ENCODE measurements at regions not wholly inside any gene's neighbourhood (a gene's known extent, or its start where the extent isn't known, plus 50 kb on each side); places are given as distances from the start of the nearest gene placed in this dataset.
"Not testable (repeated sequence)": the region's sequence is repeated elsewhere in the genome, so short reads cannot be mapped to it uniquely, and the experiment has no call there.

DNA sequence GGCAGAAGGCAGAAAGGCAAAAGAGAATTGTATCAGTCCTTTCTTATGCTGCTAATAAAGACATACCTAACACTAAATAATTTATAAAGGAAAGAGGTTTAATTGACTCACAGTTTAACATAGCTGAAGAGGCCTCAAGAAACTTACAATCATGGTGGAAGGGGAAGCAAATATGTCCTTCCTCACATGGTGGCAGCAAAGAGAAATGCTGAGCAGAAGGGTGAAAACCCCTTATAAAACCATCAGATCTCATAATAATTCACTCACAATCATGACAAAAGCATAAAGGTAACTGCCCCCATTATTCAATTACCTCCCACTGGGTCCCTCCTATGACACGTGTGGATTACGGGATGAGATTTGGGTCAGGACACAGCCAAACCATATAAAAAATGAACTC lies 312.5 kb upstream of the PTGER4 start:
- ATAC-seq (ENCODE audit: poor library complexity) (no peak), DNase-seq (no peak)
- intact Hi-C loops (cut with DNase I), result no loop called here

DNA sequence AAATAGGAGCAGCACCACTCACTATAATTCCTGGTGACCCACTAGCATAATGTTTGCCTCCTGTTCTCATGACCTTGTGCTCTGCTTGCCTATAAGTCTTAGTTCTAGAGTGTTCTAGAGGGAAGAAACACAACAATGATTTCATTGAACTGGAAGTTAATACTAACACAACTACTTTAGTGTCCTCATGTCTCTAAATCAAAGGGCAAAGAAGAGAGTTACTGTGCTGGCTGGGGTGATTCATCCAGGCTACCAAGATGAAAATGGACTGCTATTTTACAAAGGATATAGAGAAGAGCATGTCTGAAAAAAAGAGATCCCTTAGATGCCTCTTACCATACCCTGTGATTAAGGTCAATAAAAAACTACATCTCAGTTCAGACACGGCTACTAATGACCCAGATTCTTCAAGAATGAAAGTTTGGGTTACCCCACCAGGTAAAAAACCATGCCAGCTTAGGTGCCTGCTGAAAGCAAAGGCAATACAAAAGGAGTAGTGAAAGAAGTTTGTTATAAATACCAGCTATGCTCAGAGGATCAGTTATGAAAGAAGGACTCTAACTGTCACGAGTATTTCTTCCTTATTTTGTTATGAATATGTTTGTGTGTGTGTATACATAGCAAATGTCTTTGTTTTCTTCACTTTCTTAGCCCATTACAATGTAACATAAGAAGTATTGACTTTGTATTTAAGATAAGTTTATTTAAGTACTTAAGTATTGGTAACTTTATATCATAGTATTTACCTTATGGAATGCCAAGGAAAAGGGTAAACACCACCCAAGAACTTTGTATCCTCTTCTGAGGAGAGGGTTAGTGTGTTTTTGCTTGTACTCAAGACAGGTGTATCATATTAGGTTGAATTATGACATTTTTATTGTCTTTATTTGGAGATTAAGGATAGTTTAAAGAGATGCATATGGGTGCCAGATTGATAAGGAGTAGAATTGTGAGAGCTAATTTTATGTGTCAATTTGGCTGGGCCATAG lies 314.1 kb upstream of the PTGER4 start:
- DNase-seq (no peak), ATAC-seq (ENCODE audit: poor library complexity) (no peak)
- intact Hi-C loops (cut with DNase I), result no loop called here

DNA sequence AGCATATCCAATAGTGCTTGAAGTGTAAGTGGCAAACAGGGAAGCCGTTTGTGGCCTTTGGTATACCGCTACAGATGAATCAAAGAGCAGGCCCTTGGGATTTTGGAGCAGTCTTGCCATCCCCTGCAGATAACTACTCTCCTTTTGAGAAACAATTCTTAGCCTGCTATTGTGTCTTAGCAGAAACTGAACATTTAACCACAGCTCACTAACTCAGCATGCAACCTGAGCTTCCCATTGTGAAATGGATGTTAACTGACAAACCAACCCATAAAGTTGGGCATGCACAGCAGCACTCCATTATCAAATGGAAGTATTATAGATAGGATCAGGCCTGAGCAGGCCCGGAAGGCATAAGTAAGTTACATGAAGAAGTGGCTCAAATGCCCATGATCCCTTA lies 315.3 kb upstream of the PTGER4 start:
- intact Hi-C loops (cut with DNase I), result no loop called here
- no peak for ATAC-seq (ENCODE audit: poor library complexity)
- DNase-seq, result no peak

DNA sequence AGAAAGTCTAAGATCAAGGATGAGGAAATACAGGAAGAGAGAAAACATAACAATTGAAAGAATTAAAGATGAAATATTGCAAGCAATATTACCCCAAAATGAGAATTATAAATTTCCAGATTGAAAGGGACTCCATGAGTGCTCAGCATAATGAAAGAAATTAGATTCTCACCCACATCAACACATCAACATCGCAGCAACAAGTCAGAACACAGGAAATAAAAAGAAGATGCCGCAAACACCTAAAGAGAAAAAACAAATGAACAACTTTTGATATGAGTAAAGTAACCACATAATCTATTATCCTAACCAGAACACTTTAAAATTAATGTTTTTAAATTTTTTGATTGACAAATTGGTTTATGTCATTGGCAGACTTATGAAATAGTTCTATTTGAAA lies 318.3 kb upstream of the PTGER4 start:
- ATAC-seq (ENCODE audit: poor library complexity) (no peak), DNase-seq (no peak)
- intact Hi-C loops (cut with DNase I), result no loop called here

DNA sequence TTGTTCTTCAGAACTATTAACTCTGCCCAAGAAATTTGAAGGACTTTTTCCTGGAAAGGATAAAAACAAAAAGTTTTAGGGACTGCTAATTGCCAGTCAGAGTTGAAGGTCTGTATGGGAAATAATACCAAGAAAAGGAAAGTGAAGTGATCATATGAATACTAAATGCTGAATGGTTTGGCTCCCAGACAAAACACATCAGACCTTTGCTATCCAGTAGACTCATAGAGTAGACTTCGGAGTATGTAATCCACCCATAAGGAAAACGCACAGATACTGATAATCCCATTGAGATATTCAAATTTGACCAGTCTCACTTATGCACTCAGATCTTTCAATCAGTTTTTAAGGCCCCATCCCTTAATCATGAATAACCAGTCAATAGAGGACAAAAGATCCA lies 319.0 kb upstream of the PTGER4 start:
- intact Hi-C loops (cut with DNase I), result no loop called here
- DNase-seq (no peak), ATAC-seq (ENCODE audit: poor library complexity) (no peak)

DNA sequence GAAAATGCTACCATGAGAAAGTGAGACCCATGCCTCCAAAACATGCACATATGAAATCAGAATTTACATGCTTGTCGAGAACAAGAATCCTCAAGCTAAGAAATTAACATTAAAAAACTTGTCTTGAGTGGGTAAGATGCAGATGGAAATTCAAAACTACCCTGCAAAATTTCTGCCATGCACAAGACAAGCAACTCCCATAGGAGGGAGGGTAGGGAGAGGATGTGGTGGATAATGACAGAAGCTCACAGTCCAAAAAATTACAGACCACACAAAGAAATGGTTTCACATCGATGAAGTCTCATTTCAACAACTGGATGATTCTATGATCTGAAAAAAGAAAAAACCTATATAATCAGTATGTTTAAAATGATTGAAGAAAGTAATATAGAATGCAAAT lies 319.9 kb upstream of the PTGER4 start:
- intact Hi-C loops (cut with DNase I), result no loop called here
- DNase-seq (no peak), ATAC-seq (ENCODE audit: poor library complexity) (no peak)

DNA sequence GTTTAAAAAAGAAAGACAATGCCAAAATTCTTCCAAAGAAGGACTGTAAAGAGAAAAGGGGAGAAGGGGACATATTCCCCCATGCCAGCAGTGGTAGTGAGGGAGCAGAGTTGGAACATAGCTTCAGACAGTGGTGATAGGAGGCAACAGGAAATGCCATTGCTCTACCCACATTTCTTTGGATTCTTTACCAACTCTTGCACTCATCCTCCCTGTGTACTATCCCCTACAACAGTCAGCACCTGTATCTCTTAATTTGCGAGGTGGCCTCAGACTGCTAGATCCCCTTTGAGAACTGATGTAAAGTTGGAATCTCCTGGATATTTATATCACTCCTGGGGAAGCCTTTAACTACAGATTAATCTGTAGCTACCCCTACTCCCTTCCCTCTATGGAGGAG lies 320.6 kb upstream of the PTGER4 start:
- intact Hi-C loops (cut with DNase I), result no loop called here
- ATAC-seq (ENCODE audit: poor library complexity), result no peak
- no peak for DNase-seq

DNA sequence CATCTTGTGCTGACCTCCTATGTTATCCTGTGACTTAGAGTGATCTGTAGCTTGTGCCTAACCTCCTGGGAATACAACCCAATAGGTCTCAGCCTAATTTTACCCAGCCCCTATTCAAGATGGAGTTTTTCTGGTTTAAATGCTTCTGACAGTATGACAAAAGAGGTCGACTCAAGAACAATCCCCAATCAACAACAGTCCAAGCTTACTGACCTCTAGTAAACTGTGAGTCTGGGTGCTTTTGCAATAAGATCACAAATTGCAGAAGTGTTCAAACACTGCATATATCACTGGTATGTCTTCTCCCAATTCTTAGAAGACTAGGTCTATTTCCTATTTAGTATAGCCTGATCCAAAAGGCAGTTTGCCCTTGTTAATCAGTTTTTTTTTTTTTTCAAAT lies 323.5 kb upstream of the PTGER4 start:
- DNase-seq (no peak), ATAC-seq (ENCODE audit: poor library complexity) (peak; percentile 45)
- intact Hi-C loops (cut with DNase I), result no loop called here

DNA sequence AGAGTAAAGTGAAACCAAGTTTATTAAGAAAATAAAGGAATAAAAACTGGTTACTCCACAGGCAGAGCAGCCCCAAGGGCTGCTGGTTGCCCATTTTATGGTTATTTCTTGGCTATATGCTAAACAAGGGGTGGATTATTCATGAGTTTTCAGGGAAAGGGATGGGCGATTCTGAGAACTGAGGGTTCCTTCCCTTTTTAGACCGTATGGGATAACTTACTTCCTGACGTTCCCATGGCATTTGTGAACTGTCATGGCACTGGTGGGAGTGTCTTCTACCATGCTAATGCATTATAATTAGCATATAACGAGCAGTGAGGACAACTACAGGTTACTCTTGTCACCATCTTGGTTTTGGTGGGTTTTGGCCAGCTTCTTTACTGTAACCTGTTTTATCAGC lies 323.9 kb upstream of the PTGER4 start:
- intact Hi-C loops (cut with DNase I), result no loop called here
- no peak for DNase-seq
- no peak for ATAC-seq (ENCODE audit: poor library complexity)

DNA sequence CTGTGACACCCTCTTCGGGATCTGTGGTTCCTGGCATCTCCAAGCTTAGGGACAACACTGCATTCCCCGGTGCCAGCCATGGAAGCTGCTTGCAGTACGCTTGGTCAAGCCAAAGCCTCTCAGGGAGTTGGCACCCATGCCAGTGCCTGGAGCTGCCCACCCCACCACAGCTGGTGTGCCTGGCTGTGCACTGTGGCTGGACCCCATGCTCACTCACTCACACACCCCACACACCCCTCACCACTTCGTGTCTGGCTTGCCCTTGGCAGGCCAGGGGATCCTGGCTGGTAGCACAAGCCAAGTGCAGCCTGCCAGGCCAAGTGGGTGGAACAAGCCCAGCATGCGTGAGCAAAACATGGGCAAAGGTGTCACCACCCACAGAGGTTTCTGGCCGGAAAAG lies 324.5 kb upstream of the PTGER4 start:
- ATAC-seq (ENCODE audit: poor library complexity), result no peak
- intact Hi-C loops (cut with DNase I), result no loop called here
- no peak for DNase-seq

DNA sequence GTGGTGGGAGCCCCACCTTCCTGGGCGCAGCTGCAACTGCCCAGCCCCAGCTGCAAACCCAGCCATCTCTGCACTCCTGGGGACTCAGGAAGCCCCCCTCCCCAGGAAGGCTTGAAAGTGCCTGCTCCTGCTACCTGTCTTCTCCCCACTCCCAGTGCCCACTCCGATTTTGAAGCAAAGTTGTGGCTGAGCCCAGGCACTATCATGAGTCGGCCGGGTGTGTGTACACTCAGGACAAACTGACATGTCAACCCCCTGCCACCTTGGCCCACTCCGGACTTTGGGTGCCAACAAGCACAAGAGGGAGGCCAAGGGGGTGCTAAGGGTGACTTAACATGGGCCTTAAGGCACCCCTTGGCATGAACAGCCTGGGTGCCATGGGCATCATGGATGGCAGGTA lies 325.5 kb upstream of the PTGER4 start:
- no peak for ATAC-seq (ENCODE audit: poor library complexity)
- intact Hi-C loops (cut with DNase I), result no loop called here
- no peak for DNase-seq

DNA sequence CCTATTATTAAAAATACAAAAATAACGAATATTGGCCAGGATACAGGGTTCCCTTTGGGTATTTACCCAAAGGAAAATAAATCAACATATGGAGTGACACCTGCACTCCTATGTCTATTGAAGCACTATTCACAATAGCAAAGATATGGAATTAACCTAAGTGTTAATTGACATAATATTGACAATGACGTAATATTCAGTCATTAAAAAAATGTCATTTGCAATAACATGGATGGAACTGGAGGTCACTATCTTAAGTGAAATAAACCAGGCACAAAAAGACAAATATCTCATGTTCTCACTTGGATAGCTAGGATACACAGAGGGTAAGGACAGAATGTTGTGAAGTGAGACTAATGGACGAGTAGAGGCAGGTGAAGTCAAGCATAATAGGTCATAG lies 326.3 kb upstream of the PTGER4 start:
- ATAC-seq (ENCODE audit: poor library complexity) (no peak), DNase-seq (no peak)
- intact Hi-C loops (cut with DNase I), result no loop called here

DNA sequence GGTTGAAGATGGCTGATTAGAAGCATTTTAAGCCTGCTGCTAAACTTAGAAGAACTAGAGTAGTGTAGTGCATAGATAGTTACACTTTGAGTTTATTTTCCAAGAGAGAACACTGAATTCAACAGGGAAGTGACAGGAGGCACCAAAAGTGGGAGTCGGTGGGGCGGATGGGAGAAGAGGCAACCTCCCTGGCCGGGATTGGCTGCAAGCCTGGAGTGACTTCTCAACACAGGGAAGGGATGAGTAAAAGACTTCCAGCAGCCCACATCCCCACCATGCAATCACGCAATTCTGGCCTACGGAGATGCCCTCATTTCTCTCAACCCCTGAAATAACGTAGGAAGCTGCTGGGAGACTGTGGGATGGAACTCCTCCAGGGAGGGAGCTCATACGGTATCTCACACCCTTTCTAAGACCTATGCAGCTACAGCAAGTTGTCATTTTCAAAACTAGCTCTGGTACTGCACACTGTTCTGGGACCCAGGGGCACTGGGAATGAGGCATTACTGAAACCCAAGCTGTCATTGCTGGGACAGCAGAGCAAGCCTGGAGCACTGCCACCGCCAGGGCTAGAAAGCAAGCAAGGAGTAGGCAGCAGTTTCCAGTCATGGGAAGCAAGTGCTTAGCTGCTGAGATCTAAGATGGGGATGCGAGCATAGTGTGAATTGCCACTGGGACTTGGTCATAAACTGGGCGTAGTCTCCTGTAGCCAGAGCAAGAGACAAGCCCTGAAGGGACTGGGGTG lies 331.6 kb upstream of the PTGER4 start:
- ATAC-seq (ENCODE audit: poor library complexity), result no peak

DNA sequence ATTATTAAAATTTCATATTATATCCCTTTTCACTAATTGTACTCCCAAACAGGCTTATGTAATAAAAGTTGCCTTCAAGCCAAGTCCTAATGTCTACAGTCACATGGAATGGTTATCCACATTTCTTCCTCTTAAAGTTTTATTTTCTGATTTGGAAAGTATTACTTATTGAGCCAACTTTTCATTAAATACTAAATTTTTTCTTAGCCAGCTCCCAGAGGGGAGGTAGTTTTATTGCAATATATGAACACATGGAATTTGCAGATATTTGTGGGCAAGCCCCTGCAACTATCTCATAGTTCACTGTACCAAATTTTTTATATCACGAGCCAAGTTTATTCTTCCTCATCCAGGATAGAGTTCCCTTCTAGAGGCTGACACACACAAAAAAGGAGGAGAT lies 332.8 kb upstream of the PTGER4 start:
- ATAC-seq (ENCODE audit: poor library complexity) (no peak), DNase-seq (no peak)
- intact Hi-C loops (cut with DNase I), result no loop called here

More for the DNA sequence above, 331.6 kb upstream of the PTGER4 start:
- intact Hi-C loops (cut with DNase I), result no loop called here
- DNase-seq, result no peak

DNA sequence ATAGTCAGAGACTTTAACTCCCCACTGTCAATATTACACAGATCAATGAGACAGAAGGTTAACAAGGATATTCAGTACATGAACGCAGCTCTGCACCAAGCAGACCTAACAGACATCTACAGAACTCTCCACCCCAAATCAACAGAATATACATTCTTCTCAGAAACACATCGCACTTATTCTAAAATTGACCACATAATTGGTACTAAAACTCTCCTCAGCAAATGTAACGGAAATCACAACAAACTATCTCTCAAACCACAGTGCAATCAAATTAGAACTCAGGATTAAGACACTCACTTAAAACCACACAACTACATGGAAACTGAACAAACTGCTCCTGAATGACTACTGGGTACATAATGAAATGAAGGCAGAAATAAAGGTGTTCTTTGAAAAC lies 341.3 kb upstream of the PTGER4 start:
- ATAC-seq (ENCODE audit: poor library complexity); DNase-seq; intact Hi-C loops (cut with DNase I): not testable (repeated sequence)

DNA sequence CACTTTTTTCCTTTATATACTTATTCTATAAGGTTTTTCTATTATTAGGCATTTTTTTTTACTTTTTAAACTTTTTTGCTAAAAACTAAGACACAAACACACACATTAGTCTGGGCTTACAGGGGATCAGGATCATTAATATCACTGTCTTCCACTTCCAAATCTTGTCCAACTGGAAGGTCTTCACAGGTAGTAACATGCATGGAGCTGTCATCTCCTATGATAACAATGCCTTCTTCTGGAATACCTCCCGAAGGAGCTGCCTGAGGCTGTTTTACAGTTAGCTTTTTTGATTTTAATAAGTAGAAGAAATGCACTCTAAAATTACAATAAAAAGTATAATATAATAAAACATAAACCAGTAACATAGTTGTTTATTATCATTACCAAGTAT lies 345.5 kb upstream of the PTGER4 start:
- intact Hi-C loops (cut with DNase I), result no loop called here
- DNase-seq, result no peak
- ATAC-seq (ENCODE audit: poor library complexity), result no peak

DNA sequence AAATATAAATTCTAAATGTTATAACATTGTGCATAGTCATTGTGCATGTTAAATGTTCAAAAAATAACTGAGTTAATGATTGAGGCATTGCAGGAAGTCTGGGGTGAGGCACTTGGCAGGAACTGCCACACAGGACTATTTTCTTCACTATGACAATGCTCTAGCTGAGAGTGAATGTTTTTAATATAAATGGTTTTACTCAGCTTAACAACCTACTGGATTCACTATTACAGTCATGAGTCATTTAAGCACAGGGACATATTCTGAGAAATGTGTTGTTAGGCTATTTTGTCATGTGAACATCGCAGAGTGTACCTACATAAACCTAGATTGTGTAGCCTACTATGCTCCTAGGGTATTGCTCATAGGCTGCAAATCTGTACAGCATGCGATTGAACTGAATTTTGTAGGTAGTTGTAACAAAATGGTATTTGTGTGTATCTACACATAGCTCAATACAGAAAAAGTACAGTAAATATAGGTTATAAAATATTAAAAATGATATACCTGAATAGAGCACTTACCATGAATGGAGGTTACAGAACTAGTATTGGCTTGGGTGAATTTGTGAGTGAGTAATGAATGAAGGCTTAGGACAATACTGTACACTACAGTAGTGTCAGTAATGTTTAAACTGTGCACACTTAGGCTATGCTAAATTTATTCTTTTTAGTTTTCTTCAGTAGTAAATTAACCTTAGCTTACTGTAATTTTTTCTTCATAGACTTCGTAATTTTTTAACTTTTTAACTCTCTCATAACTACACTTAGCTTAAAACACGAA lies 346.1 kb upstream of the PTGER4 start:
- ATAC-seq (ENCODE audit: poor library complexity), result no peak
- intact Hi-C loops (cut with DNase I), result no loop called here
- DNase-seq, result no peak

DNA sequence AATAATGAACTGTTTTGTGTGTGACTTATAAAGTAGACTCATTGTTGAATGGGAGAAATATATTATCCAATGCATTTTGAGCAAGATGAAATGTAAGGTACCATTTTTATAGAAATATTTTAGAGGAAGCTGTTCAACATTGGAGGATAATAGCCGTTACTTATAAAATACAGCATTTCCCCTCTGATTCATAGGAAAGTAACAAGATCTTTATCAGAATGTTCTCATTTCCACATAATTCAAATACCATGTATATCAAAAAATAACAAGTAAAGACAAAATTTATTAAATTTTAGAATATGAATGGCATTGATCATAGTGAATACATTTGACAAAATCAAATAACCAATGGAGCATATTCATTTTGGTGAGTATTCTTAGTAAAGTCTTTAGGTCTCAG lies 346.7 kb upstream of the PTGER4 start:
- no peak for DNase-seq
- ATAC-seq (ENCODE audit: poor library complexity), result no peak
- intact Hi-C loops (cut with DNase I), result no loop called here

DNA sequence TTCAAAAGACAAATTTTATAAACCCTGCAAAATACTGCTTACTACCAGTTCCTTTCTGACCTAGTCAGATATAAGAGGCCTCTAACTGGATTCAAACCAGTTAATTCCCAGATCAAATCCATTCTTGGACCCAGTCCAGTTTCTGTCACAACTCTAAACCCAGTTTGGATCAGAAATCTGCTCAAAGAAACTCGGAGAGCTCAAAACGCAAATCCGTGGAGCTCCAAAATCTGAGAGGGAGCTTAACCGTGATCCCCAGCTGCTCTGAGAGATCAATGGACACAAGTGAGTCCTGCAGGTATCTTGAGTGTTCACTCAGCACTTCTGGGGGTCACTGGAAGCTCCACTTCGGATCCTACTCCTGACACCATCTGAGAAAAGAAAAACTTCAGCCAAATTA lies 348.1 kb upstream of the PTGER4 start:
- ATAC-seq (ENCODE audit: poor library complexity), result no peak
- DNase-seq, result no peak
- intact Hi-C loops (cut with DNase I), result no loop called here
